GM19324 (cell line): ENCODE measurements at regions not wholly inside any gene's neighbourhood (a gene's known extent, or its start where the extent isn't known, plus 50 kb on each side); places are given as distances from the start of the nearest gene placed in this dataset.
"Not testable (repeated sequence)": the region's sequence is repeated elsewhere in the genome, so short reads cannot be mapped to it uniquely, and the experiment has no call there.

Source experiments
- ATAC-seq: cut with Tn5 transposase; IDR thresholded peaks from one replicate; pipeline ENCODE4 v1.9.1; 2021; ENCODE audit warnings: mild to moderate bottlenecking, moderate library complexity; ENCODE audit not compliant: unreplicated experiment, low FRiP score

DNA sequence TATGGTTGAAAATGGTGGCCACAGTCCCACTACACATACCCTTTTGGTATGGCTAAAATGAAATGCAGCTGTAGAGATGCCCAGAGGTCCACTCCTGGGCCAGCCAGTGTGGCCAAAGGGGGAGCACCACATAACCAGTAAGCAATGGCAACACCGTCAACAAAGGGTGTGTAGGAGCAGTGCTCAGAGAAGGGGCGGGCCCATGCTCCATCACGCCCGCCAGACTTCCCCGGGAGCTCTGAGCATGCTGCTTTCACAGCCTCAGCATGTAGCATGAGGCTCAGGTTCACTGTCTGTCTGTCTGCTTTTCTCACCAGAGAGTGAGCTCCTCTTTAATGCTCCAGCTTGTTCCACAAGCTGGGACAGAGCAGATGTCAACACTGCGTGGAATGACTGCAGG lies 537.6 kb downstream of the MATN1 start:
- no peak for ATAC-seq

DNA sequence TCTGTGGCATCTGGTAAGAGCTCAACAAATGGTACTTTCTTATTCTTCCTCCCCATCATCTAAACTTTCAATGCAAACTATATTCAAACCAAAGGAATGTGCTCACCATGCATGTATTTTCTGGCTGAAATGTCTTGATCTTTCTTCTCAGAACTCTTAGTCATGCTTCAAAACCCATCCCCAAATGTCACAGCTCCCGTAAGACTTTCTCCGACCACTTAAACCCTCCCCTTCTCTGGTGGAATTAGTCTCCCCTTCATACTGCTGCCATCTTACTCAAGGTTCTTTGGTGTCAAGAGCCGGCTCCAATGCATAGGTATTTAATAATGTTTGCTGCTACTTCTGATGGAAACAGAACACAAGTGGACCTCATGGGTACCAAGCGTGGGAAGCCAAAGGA lies 538.1 kb downstream of the MATN1 start:
- ATAC-seq, result no peak

DNA sequence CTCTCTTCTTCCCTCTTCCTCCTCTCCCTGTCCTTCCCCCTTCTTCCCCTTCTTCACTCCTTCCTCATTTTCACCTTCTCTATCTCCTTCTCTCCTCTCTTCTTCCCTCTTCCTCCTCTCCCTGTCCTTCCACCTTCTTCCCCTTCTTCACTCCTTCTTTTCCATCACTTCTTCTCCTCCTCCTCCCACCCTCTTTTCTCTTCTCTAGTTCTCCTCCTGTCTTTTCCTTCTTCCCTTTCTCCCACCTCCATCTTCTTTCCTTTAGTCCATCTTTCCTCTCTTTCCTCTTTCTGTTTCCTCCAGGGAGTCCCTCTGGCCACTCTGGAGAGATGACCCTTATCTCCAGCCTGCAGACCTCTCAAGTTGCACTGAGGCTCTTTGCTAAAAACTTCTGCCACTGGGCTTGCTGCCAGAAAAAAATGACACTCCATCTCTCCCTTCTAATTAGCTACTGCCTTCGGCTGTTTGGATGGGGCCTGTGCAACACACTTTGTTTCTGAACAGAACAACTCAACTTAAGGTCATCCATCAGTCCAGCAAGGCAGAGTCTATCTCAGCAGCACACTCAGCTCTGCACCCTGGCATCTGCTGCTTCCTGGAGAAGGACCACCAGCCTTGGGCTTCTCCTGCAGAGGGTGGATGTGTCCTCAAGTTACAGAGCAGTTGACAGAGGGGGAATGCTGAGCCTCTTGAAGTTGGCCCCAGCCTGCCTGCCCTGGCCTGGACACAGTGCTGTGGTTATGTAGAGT lies 538.8 kb downstream of the MATN1 start:
- ATAC-seq, result no peak

DNA sequence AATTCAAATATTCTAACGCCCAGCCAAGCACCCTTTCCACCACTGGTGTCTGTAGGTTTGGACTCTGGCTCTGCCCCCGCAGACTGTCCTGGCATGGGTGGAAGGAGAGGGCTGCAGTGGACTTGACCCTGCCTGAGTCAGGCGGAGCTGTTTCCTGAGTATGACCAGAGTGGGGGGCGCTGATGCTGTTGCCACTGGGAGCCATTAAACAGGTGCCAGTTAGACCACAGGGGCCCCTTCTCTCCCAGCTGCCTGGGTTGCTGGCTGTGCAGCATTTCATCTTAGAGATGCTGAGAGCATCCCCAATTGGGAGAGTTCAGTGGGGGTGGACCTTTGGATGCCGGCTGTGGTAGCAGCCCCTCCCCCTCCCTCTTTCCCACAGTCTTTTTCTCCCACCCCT lies 539.5 kb downstream of the MATN1 start:
- ATAC-seq, result no peak

DNA sequence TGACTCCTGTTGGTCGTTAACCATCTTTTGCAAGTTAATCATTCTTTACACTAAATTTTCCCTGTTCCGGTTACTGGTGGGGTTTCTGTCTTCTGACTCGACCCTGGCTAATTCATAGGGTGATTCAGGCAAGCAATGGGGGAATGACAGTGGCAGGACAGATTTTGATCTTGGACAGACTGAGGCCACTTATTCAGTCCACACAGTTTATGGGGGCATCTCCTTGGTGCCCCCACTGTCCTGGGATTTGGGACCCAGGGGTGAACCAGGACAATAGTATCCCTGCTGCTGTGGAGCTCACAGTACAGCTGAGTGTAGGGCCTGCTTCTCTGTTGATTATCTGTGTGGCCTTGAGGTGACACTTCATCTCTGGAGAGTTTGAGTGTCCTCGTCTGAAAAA lies 540.4 kb downstream of the MATN1 start:
- no peak for ATAC-seq

DNA sequence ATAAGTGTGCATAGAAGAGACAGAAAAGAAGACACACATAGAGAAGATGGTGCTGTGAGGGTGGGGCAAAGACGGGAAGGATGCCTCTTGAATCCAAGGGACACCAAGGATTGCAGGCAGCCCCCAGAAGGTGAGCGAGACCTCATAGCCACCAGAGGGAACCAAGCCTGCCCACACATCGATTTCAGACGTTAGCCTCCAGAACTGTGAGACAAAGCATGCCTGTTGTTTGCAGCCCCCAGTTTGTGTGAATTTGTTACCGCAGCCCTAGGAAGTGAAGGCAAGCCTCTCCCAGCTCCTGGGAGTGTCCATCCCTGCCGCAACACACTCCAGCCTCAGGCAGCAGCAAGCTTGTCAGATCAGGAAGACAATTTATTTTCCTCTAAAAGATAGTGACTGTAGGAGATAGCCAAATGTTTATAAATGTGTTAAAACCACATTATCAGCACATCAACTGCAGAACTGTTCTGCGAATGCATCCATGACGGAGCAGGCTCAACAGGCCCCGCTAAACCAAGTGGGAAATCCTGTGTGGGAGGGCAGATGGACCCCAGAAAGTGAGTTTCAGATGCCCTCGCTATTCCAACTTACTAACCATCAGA lies 543.3 kb downstream of the MATN1 start:
- ATAC-seq, result no peak

DNA sequence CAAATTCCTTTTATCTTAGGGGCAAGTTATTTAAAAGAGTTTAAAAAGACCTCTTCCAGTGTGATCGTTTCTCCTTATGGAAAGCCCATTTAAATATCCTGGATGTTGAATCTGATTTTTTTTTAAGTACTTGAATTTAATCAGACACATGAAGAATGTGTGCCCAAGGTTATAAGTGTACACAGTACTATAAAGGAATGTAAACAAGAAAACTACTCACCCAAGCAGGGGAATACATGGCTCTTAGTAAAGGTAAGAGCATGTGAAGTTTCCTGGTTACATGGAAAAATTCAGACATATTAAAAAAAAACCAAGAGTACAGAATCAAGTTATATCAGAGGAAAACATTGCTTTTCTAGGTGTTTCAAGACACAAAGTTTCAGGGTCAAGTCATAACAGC lies 546.9 kb downstream of the MATN1 start:
- no peak for ATAC-seq

DNA sequence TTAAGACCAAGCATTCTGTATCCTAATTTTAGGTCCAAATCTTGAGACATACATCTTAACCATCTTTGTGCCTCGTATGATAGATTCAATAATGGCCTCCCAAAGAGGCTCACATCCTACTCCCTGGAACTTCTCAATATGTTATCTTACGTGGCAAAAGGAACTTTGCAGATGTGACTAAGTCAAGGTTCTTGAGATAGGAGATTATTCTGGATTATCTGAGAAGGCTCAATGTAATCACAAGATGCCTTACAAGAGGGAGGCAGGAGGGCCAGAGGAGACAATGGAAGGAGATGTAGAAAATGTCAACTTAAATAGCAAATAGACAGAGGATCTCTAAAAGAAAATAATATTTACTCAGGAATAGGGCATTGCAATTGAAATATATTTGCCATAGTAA lies 548.9 kb downstream of the MATN1 start:
- ATAC-seq, result no peak

DNA sequence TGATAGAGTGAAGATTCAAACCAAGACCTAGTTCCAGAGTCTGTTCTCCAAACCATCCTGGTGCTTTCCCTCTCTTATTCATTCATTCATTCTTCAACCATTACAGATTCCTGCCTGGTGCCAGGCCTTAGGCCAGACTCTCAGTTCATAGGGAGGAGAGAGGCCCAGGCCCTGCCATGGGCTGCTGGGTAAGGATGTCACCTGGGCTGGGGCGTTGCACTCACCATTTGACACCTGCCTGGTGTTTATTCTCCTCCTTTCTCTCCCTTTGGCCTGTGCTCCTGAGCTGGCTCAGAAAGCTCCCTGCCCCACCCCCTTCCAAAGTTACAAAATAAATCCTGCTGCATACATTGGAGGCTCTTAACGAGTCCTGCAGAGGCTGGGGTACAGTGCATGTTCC lies 549.8 kb downstream of the MATN1 start:
- ATAC-seq, result no peak

DNA sequence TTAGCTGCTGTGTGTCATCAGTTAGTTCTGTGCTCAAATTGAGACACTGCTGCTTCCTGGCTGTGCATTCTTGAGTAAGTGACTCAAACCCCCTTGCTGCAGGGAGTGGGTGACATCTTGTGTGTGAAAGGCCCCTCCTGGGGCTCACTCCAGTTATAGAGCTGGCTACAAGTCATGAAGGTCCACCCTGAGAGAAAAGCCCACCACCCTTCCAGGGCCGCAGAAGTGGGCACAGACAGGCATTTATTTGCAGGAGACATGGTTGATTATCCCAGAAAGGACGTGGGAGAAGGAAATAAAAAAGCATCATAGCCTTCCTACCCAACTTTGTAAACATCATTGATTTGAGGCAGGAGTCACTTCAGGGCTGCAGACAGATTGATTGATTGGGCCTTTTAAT lies 550.6 kb downstream of the MATN1 start:
- ATAC-seq, result no peak

DNA sequence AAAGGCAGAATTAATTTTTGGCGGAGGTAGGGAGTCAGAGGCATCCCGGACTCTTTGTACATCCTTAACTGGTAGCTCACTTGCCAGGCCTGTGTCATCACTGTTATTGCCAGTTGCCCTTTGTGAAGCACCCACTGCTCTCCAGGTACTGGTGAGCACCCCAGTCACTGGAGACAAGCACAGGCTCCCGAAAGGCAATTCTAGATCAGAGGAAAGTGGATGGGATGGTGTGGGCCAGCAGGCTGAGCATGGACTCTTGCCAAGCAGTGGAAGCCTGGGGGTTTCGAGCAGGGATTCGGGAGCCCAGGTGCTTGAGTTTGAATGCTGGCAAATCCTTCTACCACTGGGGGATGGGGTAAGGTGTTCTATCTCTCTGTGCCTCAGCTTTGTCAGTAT lies 551.1 kb downstream of the MATN1 start:
- no peak for ATAC-seq

DNA sequence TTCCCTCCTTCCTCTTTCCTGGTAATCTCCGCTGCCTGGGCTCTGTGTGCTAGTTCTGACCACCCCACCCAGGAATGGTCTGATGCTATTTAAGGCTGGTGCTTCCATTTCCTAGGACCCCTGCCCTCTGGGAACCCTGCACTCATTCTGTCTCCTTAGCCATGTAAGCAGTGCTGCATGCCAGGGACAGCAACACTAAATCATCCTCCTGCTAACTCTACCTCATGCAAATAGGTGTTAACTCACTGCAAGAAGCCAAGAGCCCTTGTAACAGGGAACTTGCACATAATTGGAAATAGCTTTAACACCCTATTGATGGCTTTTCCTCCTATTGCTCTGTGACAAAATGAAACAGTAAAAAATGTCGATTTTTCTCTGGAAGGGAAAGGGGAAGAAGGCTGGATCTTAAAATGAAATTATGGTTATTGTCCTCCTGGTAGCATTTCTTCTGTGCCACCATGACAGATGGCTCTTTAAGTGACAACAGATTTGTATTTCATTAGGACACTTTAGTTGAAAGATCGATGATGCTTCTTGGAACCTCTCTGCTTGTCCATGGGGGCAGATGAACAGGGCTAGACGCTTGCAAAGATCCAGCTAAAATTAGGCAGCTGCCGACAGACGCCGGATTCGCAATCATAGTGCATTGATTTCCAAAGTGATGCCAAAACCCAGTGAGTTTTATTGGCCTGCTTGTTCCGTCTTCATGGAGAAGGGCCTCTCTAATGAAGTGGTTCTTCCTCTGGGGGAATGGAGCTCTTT lies 551.7 kb downstream of the MATN1 start:
- no peak for ATAC-seq

DNA sequence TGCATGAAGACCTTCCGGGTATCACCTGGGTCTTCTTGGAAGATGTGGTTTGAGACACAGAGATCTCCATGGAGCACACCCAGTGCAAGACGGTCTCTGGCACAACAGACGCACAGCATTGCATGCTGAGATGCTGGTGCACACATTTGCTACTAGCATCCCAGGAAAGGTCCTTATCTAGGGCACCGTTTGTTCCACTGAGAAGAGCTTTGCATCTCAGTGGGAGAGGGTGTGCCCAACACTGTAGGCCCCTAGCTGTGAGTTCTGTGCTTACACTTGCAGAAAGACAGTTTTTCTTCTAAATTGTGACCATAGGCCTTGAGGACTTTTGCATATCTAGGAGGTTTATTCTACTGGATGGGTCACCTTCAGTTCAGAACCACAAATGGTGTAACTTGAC lies 554.1 kb downstream of the MATN1 start:
- no peak for ATAC-seq

DNA sequence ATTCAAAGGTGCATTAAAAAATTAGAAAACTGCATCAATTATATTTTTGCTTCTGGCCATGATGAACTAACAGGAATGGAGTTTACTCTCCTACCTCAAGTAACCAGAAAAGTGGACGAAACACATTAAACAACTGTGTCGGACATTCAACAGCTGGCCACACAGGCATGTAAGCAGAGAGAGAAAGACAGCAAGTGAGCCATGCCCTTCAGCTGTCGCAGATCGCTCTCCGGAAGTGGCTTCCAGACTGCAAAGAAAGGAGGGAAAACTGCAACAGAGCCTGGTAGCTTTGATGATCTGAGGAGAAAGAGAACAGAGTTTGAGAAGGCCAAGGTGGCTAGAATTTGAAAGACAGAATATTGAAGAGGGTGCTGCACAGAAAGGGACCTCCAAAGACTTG lies 557.2 kb downstream of the MATN1 start:
- ATAC-seq, result no peak

DNA sequence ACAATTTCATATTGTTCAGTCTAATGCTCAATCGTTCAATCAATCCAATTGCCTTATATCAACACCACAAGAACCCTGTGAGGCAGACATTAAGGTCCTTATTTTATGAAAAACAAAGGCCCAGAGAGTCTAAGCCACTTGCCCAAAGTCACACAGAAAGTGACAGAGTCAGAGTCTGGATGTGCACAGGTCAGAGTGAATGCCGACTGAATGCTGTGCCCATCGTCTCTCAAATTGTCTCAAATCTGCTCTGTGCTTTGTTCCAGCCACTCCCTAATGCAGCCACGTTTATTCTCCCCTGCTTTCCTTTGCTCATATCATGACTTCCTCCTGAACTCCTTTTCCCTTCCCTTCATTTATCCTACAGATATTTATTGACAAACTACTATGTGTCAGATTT lies 558.3 kb downstream of the MATN1 start:
- ATAC-seq, result no peak

DNA sequence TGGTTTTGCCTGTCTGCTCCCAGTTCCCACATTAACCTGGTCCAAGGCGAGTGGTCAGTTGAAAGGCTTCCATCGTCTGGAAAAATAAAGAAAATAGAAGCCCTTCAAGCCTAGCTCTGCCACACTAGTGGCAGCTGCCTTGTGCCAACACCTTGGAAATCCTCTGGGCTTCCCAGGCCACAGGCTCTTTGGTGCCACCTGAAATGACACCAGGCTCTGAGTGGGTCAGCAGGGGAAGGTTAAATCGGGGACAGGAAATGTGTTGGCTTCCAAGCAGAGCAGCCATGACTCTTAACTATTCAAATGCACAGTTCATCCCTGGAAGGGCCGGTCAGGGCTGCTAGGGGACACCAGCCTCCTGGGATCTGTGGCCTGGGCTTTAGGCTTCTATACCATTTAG lies 558.7 kb downstream of the MATN1 start:
- ATAC-seq, result no peak

DNA sequence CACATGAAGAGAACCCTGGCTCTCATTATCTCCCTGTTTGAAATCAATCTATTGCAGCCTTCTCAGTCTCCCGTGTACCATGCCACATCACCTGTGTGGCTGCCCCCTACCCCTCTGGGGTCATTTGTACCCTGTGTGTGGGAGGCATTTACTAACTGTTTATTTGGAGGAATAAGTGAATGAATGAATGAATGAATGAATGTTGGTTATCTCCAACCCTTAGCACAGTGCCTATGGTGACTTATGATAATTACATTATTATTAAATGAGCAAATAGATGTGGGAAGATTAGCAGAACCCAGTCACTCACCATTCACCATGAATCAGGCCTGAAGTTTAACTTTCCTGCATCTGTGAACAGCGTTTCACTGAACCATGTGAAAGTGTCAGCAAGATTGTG lies 560.8 kb downstream of the MATN1 start:
- ATAC-seq, result no peak

DNA sequence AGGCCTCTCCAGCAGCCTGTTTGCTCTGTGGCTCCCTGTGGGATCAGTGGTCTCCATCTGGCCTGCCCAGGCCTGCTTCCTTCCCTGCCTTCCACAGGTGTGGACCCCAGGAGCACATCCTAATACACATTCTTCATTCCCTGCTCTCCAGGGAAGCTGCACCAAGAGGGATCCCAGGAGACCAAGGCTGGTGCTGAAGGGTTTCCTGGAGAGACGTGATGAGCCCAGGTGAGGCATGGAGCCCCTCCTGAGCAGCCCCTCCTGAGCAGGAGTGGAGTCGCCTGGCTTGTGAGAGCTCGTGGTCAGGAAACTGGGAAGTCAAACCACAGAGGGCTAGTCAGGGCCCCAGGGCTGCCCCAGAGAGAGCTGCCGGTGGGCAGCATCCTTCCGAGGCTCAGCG lies 561.4 kb downstream of the MATN1 start:
- ATAC-seq, result no peak

DNA sequence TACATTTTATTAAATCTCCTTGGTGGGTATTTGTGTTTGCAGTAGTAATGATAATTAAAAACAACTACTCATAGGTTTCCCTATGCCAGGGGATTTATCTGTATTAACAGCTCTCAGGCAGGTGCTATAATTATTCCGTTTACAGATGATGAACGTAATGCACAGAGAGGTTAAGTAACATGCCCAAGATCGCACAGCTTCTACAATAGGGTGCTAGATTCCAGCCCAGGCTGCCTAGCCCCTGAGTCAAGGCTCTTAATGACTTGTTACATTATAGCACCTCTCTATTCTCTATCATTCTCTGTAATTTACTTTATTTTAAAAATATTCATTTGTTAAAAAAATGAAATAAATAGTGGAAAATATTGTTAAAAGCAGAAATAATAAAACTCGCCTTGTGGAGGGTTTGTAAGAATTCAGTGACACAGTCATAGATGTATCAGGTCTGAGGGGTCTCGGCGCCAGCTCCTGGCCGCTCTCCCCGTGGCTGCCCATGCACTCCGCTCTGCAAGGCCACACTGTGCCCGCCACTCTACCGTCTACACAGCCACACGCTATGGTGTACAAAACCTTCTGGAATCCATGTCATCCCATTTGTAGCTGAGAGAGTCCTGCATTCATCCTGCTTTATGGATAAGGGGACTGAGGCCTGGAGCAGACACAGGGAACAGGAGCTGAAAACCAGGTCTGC lies 562.2 kb downstream of the MATN1 start:
- no peak for ATAC-seq

DNA sequence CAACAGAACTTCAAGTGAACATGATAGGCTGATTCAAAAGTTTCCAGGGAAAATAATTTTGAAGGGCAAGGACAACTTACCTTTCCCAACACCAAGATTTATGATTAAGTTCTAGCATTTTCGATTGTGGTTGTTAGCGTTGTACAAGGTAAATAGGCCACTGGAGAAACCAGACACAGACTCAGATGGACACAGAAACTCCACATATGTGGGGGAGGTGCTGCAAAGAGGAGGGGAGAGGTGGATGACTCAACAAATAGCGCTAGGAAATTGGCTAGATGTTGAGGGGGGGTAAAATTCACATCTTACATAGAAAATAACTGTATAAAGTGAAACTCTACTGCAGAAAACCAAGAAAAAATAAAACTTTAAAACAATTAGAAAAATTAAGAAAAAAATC lies 564.4 kb downstream of the MATN1 start:
- no peak for ATAC-seq

DNA sequence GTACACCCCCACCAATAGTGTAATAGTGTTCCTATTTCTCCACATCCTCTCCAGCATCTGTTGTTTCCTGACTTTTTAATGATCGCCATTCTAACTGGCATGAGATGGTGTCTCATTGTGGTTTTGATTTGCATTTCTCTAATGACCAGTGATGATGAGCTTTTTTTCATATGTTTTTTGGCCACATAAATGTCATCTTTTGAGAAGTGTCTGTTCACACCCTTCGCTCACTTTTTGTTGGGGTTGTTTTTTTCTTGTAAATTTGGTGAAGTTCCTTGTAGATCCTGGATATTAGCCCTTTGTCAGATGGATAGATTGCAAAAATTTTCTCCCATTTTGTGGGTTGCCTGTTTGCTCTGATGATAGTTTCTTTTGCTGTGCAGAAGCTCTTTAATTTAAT lies 567.7 kb downstream of the MATN1 start:
- not testable (repeated sequence) for ATAC-seq
